ENCODE measurements at regions not wholly inside any gene's neighbourhood (a gene's known extent, or its start where the extent isn't known, plus 50 kb on each side); places are given as distances from the start of the nearest gene placed in this dataset.
"Not testable (repeated sequence)": the region's sequence is repeated elsewhere in the genome, so short reads cannot be mapped to it uniquely, and the experiment has no call there.

DNA sequence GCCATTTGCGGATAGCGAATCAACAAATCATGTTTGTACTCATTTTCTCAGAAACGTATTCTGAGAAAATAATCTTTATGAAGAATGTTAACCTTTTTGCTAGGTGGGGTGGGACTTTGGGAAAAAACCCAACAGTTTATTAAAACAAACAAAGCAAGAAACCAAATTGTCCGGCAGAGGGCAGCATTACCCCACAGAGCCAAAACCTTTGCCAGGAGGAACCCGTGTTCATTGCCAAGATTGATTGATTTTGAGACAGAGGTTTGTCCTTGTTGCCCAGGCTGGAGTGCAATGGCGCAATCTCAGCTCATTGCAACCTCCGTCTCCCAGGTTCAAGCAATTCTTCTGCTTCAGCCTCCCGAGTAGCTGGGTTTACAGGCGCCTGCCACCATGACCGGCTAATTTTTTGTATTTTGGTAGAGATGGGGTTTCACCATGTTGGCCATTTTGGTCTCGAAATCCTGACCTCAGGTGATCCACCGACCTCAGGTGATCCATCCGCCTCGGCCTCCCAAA is 70.8 kb upstream of the RHOU start:
- H3K27me3 ChIP-seq: peaks cover 0 to 3% (median 0%) of the 10 kb centered on the region in 3 donors
- DNase-seq: peak; percentile 39 to 51
- no peak overlapping the region for H3K27ac ChIP-seq
- peak in 1 of 2 donors; percentile 55 for ATAC-seq
- H3K9me3 ChIP-seq: no peaks in the 10 kb centered on the region
- intact Hi-C loops (cut with DNase I; ENCODE audit: low total_unique reads) (loop anchor here (1.0 to 5.0 kb wide), 2 partner anchors 73 to 563 kb away; partner anchors contain the start of gene RHOU), in situ Hi-C loops (cut with MboI; ENCODE audit: low sequenced_read_pairs in 4 of 4) (no loop called here)
- no peak overlapping the region for H3K4me3 ChIP-seq
- H3K36me3 ChIP-seq: no peaks in the 10 kb centered on the region
- H3K4me1 ChIP-seq: no peaks in the 10 kb centered on the region
- TF ChIP-seq CTCF (IDR thresholded peaks at IDR 0.05 in 4 of 5, conservative IDR thresholded peaks at IDR 0.05 in 1 of 5): peak; percentile 72 to 90 (median 80)
- TF ChIP-seq POLR2A (IDR thresholded peaks at IDR 0.05): no peak

GRCh38 chr1:228666686-228667623 is 68.3 kb upstream of the RHOU start:
- intact Hi-C loops (cut with DNase I; ENCODE audit: low total_unique reads): loop anchor here (5.0 kb wide), 1 partner anchor 490 kb away; no protein-coding TSS in a partner anchor

DNA sequence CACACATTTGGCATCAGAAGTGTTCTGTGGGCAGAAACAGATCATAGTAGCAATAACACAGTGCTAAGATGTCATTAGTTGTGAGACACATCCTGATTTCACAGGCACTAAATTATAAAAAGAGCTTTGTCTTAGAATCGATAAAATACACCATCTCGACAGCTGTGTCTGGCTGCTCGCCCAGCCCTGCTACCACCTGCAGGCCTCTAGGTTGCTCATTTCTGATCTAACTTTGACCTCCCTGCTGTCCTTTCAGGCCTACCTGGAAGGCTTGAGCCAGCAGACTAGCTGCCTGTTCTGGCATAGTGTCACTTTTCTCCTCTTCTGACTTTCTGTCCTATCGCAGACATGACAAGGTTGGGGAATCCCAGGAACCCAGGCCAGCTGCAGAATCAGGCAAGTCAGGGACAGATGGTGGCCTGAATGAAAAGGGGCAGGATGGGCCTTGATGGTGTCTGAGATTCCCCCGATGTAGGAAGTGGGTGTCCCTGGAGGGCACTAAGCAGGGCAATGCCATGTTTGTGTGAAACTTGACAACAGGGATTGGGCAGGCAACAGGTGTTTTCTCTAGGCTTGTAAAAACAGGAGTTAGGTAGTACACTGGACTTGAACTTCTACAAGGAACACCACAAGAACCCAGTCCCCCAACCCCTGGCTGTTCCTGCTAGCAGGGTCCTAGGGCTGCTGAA is 66.6 kb upstream of the RHOU start:
- Histone ChIP-seq H3K27ac (no peak overlapping the region), H3K9me3 (no peaks in the 10 kb centered on the region), H3K4me3 (no peak overlapping the region), H3K27me3 (no peaks in the 10 kb centered on the region), H3K4me1 (no peaks in the 10 kb centered on the region), H3K36me3 (no peaks in the 10 kb centered on the region)
- in situ Hi-C loops (cut with MboI; ENCODE audit: low sequenced_read_pairs in 4 of 4): no loop called here
- ATAC-seq: no peak
- intact Hi-C loops (cut with DNase I; ENCODE audit: low total_unique reads): loop anchor here (5.0 kb wide), 1 partner anchor 489 kb away; no protein-coding TSS in a partner anchor
- DNase-seq: no peak
- TF ChIP-seq POLR2A (IDR thresholded peaks at IDR 0.05) (no peak), CTCF (IDR thresholded peaks at IDR 0.05 in 4 of 5, conservative IDR thresholded peaks at IDR 0.05 in 1 of 5) (no peak)

More at GRCh38 chr1:228666686-228667623, 68.3 kb upstream of the RHOU start:
- H3K4me1 ChIP-seq: no peaks in the 10 kb centered on the region
- in situ Hi-C loops (cut with MboI; ENCODE audit: low sequenced_read_pairs in 4 of 4): no loop called here
- no peak for DNase-seq
- no peaks in the 10 kb centered on the region for H3K9me3 ChIP-seq
- no peaks in the 10 kb centered on the region for H3K36me3 ChIP-seq
- peaks cover 0 to 3% (median 0%) of the 10 kb centered on the region in 3 donors for H3K27me3 ChIP-seq
- no peak overlapping the region for H3K4me3 ChIP-seq
- ATAC-seq: no peak
- no peak overlapping the region for H3K27ac ChIP-seq
- TF ChIP-seq POLR2A (IDR thresholded peaks at IDR 0.05): no peak
- TF ChIP-seq CTCF (IDR thresholded peaks at IDR 0.05 in 4 of 5, conservative IDR thresholded peaks at IDR 0.05 in 1 of 5): no peak

- Histone ChIP-seq H3K36me3 (no peaks in the 10 kb centered on the region), H3K4me3 (no peak overlapping the region), H3K4me1 (no peaks in the 10 kb centered on the region), H3K9me3 (no peaks in the 10 kb centered on the region), H3K27ac (no peak overlapping the region), H3K27me3 (no peaks in the 10 kb centered on the region)
- DNase-seq: no peak
- intact Hi-C loops (cut with DNase I; ENCODE audit: low total_unique reads): loop anchor here (5.0 kb wide), 1 partner anchor 488 kb away; no protein-coding TSS in a partner anchor
- TF ChIP-seq POLR2A (IDR thresholded peaks at IDR 0.05) (no peak), CTCF (IDR thresholded peaks at IDR 0.05 in 4 of 5, conservative IDR thresholded peaks at IDR 0.05 in 1 of 5) (no peak)
- in situ Hi-C loops (cut with MboI; ENCODE audit: low sequenced_read_pairs in 4 of 4): no loop called here
- ATAC-seq: no peak
Measured at GRCh38 chr1:228669242-228669585, 66.1 kb upstream of the RHOU start.

DNA sequence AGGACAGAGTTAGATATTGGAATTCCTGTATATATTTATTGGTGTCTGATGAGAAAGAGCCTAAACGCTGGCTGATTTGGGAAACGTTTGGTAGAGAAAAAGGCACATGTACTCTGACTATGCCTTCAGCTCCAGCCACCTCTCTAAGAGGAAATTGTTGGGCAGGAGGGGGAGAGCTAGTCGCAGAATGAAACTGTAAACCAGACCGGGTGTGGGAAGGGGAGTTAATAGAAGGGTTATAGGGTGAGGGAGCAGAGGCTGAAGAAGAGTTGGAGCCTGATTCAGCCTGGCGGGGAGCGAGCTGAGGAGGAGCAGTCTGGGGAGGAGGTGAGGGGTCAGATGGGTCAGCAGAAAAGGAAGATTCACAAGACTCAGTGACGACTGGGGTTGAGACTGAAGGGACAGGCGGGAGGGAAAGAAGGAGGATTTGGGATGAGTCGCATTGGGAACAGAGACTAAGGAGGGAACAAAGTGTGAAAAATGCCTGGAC is 54.2 kb upstream of the RHOU start:
- H3K36me3 ChIP-seq; in situ Hi-C loops (cut with MboI; ENCODE audit: low sequenced_read_pairs in 4 of 4); intact Hi-C loops (cut with DNase I; ENCODE audit: low total_unique reads); H3K4me1 ChIP-seq; ATAC-seq; H3K27ac ChIP-seq; H3K4me3 ChIP-seq; DNase-seq; H3K9me3 ChIP-seq: not testable (repeated sequence)
- H3K27me3 ChIP-seq: peaks cover 0 to 12% (median 5%) of the 10 kb centered on the region in 3 donors
